ENCODE measurements at regions not wholly inside any gene's neighbourhood (a gene's known extent, or its start where the extent isn't known, plus 50 kb on each side); places are given as distances from the start of the nearest gene placed in this dataset.

- Histone ChIP-seq H3K27me3 (ENCODE audit: control insufficient read depth, extremely low read depth, insufficient read depth, low read length) (no peaks in the 10 kb centered on the region), H3K4me1 (ENCODE audit: control insufficient read depth, extremely low read depth, insufficient read depth, low read length) (peaks cover 8% of the 10 kb centered on the region), H3K9me1 (ENCODE audit: control insufficient read depth, extremely low read depth, insufficient read depth, low read length) (no peaks in the 10 kb centered on the region), H3K4me3 (ENCODE audit: control insufficient read depth in 2 of 3, extremely low read depth in 1 of 3, insufficient read depth in 2 of 3, low read depth in 1 of 3, low read length in 3 of 3) (no peak overlapping the region), H4K20me1 (ENCODE audit: control insufficient read depth, extremely low read depth, insufficient read depth, low read length) (no peaks in the 10 kb centered on the region), H3K9me3 (ENCODE audit: control insufficient read depth, low read depth, low read length) (no peaks in the 10 kb centered on the region), H3K79me2 (ENCODE audit: control insufficient read depth, insufficient read depth, low read length) (no peaks in the 10 kb centered on the region), H2AFZ (ENCODE audit: control insufficient read depth, low read length) (peak overlapping the region; percentile 41), H3K9ac (ENCODE audit: control insufficient read depth, extremely low read depth, insufficient read depth, low read length) (no peak overlapping the region), H3K4me2 (ENCODE audit: control insufficient read depth, extremely low read depth, insufficient read depth, low read depth, low read length) (peak overlapping the region; percentile 3), H3K36me3 (ENCODE audit: control insufficient read depth in 2 of 2, extremely low read depth in 1 of 2, insufficient read depth in 2 of 2, low read length in 2 of 2) (no peaks in the 10 kb centered on the region), H3K27ac (ENCODE audit: control insufficient read depth, insufficient read depth, low read length) (no peak overlapping the region)
- DNase-seq (ENCODE audit: low read depth, low spot score), result no peak
- TF ChIP-seq EZH2 (IDR thresholded peaks at IDR 0.05; ENCODE audit: low read length), result no peak
- no peak for TF ChIP-seq CTCF (optimal IDR thresholded peaks at IDR 0.05 in 1 of 3, IDR thresholded peaks at IDR 0.05 in 1 of 3, conservative IDR thresholded peaks at IDR 0.05 in 1 of 3; ENCODE audit: extremely low read depth in 1 of 3, insufficient read depth in 2 of 3, low read length in 3 of 3)
- dilution Hi-C loops (cut with MboI; ENCODE audit: extremely low pct_ligation_motif_present, low sequenced_read_pairs), result no loop called here
- peak; percentile 49 for FAIRE-seq
These were observed 267.5 kb upstream of the GRIA1 start for GRCh38 chr5:153222936-153223335.

- dilution Hi-C loops (cut with MboI; ENCODE audit: extremely low pct_ligation_motif_present, low sequenced_read_pairs), result no loop called here
- no peak for TF ChIP-seq CTCF (optimal IDR thresholded peaks at IDR 0.05 in 1 of 3, IDR thresholded peaks at IDR 0.05 in 1 of 3, conservative IDR thresholded peaks at IDR 0.05 in 1 of 3; ENCODE audit: extremely low read depth in 1 of 3, insufficient read depth in 2 of 3, low read length in 3 of 3)
- TF ChIP-seq EZH2 (IDR thresholded peaks at IDR 0.05; ENCODE audit: low read length), result no peak
- Histone ChIP-seq H3K4me3 (ENCODE audit: control insufficient read depth in 2 of 3, extremely low read depth in 1 of 3, insufficient read depth in 2 of 3, low read depth in 1 of 3, low read length in 3 of 3) (no peak overlapping the region), H4K20me1 (ENCODE audit: control insufficient read depth, extremely low read depth, insufficient read depth, low read length) (no peaks in the 10 kb centered on the region), H3K27me3 (ENCODE audit: control insufficient read depth, extremely low read depth, insufficient read depth, low read length) (no peaks in the 10 kb centered on the region), H3K4me2 (ENCODE audit: control insufficient read depth, extremely low read depth, insufficient read depth, low read depth, low read length) (peak overlapping the region; percentile 3), H3K4me1 (ENCODE audit: control insufficient read depth, extremely low read depth, insufficient read depth, low read length) (peaks cover 8% of the 10 kb centered on the region), H3K9me3 (ENCODE audit: control insufficient read depth, low read depth, low read length) (no peaks in the 10 kb centered on the region), H3K9ac (ENCODE audit: control insufficient read depth, extremely low read depth, insufficient read depth, low read length) (no peak overlapping the region), H2AFZ (ENCODE audit: control insufficient read depth, low read length) (peak overlapping the region; percentile 41), H3K9me1 (ENCODE audit: control insufficient read depth, extremely low read depth, insufficient read depth, low read length) (no peaks in the 10 kb centered on the region), H3K36me3 (ENCODE audit: control insufficient read depth in 2 of 2, extremely low read depth in 1 of 2, insufficient read depth in 2 of 2, low read length in 2 of 2) (no peaks in the 10 kb centered on the region), H3K79me2 (ENCODE audit: control insufficient read depth, insufficient read depth, low read length) (no peaks in the 10 kb centered on the region), H3K27ac (ENCODE audit: control insufficient read depth, insufficient read depth, low read length) (no peak overlapping the region)
- FAIRE-seq, result no peak
- DNase-seq (ENCODE audit: low read depth, low spot score), result no peak
These were observed 267.1 kb upstream of the GRIA1 start for GRCh38 chr5:153223376-153223775.
